SK-N-MC (cell line): ENCODE measurements at regions not wholly inside any gene's neighbourhood (a gene's known extent, or its start where the extent isn't known, plus 50 kb on each side); places are given as distances from the start of the nearest gene placed in this dataset.
"Not testable (repeated sequence)": the region's sequence is repeated elsewhere in the genome, so short reads cannot be mapped to it uniquely, and the experiment has no call there.

Experiments used
- DNase-seq: peaks from one replicate; pipeline ENCODE4 v3.0.0-alpha.2; 2011; ENCODE audit warnings: low read depth, low spot score
- H3K27ac ChIP-seq: fragments of 200-600 bp; sonication (generic); 2 replicates; pipeline ENCODE4 v1.5.1; 2016; ENCODE audit warnings: mixed run types
- H3K36me3 ChIP-seq: fragments of 200-600 bp; sonication (generic); 2 replicates; pipeline ENCODE4 v1.6.1; 2017; ENCODE audit warnings: antibody characterized with exemption, low read length, mixed read lengths; ENCODE audit not compliant: insufficient read depth
- H3K4me3 ChIP-seq: fragments of 200-600 bp; sonication (generic); 2 replicates; pipeline ENCODE4 v1.5.1; 2016
- H3K9ac ChIP-seq: fragments of 200-600 bp; sonication (generic); 2 replicates; pipeline ENCODE4 v1.8.0; 2017; ENCODE audit warnings: mixed run types, mixed read lengths; ENCODE audit not compliant: insufficient read length
- H3K9me3 ChIP-seq: fragments of 200-600 bp; sonication (generic); 2 replicates; pipeline ENCODE4 v1.6.1; 2017; ENCODE audit warnings: low read depth, mild to moderate bottlenecking, antibody characterized with exemption, low read length, moderate library complexity, mixed read lengths
- EZH2 ChIP-seq: fragments of 200-600 bp; sonication (generic); IDR thresholded peaks from one replicate; pipeline ENCODE4 v1.6.1; 2017; ENCODE audit warnings: antibody characterized with exemption
- FOXP2 ChIP-seq: optimal IDR thresholded peaks from 2 replicates; pipeline ENCODE3; 2011; ENCODE audit warnings: mild to moderate bottlenecking, moderate library complexity; ENCODE audit not compliant: insufficient read depth; ENCODE audit errors: extremely low read length, control extremely low read depth
- POLR2AphosphoS5 ChIP-seq: IDR thresholded peaks from 2 replicates; pipeline ENCODE4 v1.6.1; 2012; ENCODE audit warnings: mild to moderate bottlenecking, low read depth, low read length, borderline replicate concordance

GRCh38 chr10:8670461-8670860 lies 616.0 kb downstream of the GATA3 start:
- Histone ChIP-seq H3K27ac (no peak overlapping the region), H3K4me3 (no peak overlapping the region), H3K36me3 (no peaks in the 10 kb centered on the region), H3K9me3 (no peaks in the 10 kb centered on the region), H3K9ac (no peak overlapping the region)
- TF ChIP-seq EZH2: no peak
- no peak for TF ChIP-seq FOXP2
- no peak for TF ChIP-seq POLR2AphosphoS5
- DNase-seq: no peak

GRCh38 chr10:8674230-8674629 lies 619.7 kb downstream of the GATA3 start:
- no peak for DNase-seq
- H3K9ac ChIP-seq: no peak overlapping the region
- no peak overlapping the region for H3K4me3 ChIP-seq
- H3K9me3 ChIP-seq: no peaks in the 10 kb centered on the region
- no peak overlapping the region for H3K27ac ChIP-seq
- TF ChIP-seq POLR2AphosphoS5: no peak
- TF ChIP-seq EZH2: no peak
- no peak for TF ChIP-seq FOXP2
- no peaks in the 10 kb centered on the region for H3K36me3 ChIP-seq

GRCh38 chr10:8677642-8678041 lies 623.2 kb downstream of the GATA3 start:
- no peaks in the 10 kb centered on the region for H3K36me3 ChIP-seq
- H3K4me3 ChIP-seq: no peak overlapping the region
- TF ChIP-seq FOXP2: no peak
- no peak for TF ChIP-seq POLR2AphosphoS5
- no peak for TF ChIP-seq EZH2
- no peak overlapping the region for H3K9ac ChIP-seq
- DNase-seq: no peak
- no peaks in the 10 kb centered on the region for H3K9me3 ChIP-seq
- no peak overlapping the region for H3K27ac ChIP-seq

GRCh38 chr10:8684916-8685315 lies 630.4 kb downstream of the GATA3 start:
- not testable (repeated sequence) for DNase-seq, H3K4me3 ChIP-seq, H3K9me3 ChIP-seq, H3K36me3 ChIP-seq, H3K27ac ChIP-seq, H3K9ac ChIP-seq

GRCh38 chr10:8688881-8689280 lies 634.4 kb downstream of the GATA3 start:
- H3K9me3 ChIP-seq: no peaks in the 10 kb centered on the region
- no peak overlapping the region for H3K27ac ChIP-seq
- H3K36me3 ChIP-seq: no peaks in the 10 kb centered on the region
- TF ChIP-seq EZH2: no peak
- TF ChIP-seq FOXP2: no peak
- no peak for TF ChIP-seq POLR2AphosphoS5
- no peak for DNase-seq
- H3K9ac ChIP-seq: no peak overlapping the region
- no peak overlapping the region for H3K4me3 ChIP-seq

GRCh38 chr10:8691498-8692017 lies 637.1 kb downstream of the GATA3 start:
- H3K9ac ChIP-seq: no peak overlapping the region

GRCh38 chr10:8693635-8694034 lies 639.1 kb downstream of the GATA3 start:
- not testable (repeated sequence) for H3K27ac ChIP-seq, H3K9me3 ChIP-seq, H3K36me3 ChIP-seq, H3K4me3 ChIP-seq, DNase-seq, H3K9ac ChIP-seq

More at GRCh38 chr10:8691498-8692017, 637.1 kb downstream of the GATA3 start:
- DNase-seq: no peak
- no peaks in the 10 kb centered on the region for H3K9me3 ChIP-seq
- H3K4me3 ChIP-seq: no peak overlapping the region
- H3K27ac ChIP-seq: no peak overlapping the region
- TF ChIP-seq POLR2AphosphoS5 (no peak), EZH2 (no peak), FOXP2 (no peak)
- no peaks in the 10 kb centered on the region for H3K36me3 ChIP-seq

GRCh38 chr10:8696746-8697145 lies 642.3 kb downstream of the GATA3 start:
- H3K27ac ChIP-seq: no peak overlapping the region
- no peak overlapping the region for H3K4me3 ChIP-seq
- no peaks in the 10 kb centered on the region for H3K9me3 ChIP-seq
- no peak for DNase-seq
- no peaks in the 10 kb centered on the region for H3K36me3 ChIP-seq
- TF ChIP-seq POLR2AphosphoS5 (no peak), EZH2 (no peak), FOXP2 (no peak)
- no peak overlapping the region for H3K9ac ChIP-seq

- Histone ChIP-seq H3K36me3 (no peaks in the 10 kb centered on the region), H3K9ac (no peak overlapping the region), H3K27ac (no peak overlapping the region), H3K4me3 (no peak overlapping the region), H3K9me3 (no peaks in the 10 kb centered on the region)
- no peak for DNase-seq
- TF ChIP-seq POLR2AphosphoS5: no peak
- TF ChIP-seq EZH2: no peak
Measured at GRCh38 chr10:8700689-8701088, 646.2 kb downstream of the GATA3 start.
